ENCODE measurements at regions not wholly inside any gene's neighbourhood (a gene's known extent, or its start where the extent isn't known, plus 50 kb on each side); places are given as distances from the start of the nearest gene placed in this dataset.

GRCh38 chr3:40714771-40715345, 190.1 kb downstream of the ZNF621 start:
- Histone ChIP-seq H3K9me3 (no peaks in the 10 kb centered on the region), H3K4me3 (no peak overlapping the region), H3K27ac (no peak overlapping the region), H3K27me3 (no peaks in the 10 kb centered on the region), H3K4me1 (no peaks in the 10 kb centered on the region), H3K36me3 (no peaks in the 10 kb centered on the region)
- no peak for DNase-seq (ENCODE audit: extremely low spot score in 2 of 2)
- no peak for TF ChIP-seq CTCF (IDR thresholded peaks at IDR 0.05)
- no peak for TF ChIP-seq POLR2AphosphoS5 (IDR thresholded peaks at IDR 0.05; ENCODE audit: insufficient read depth in 1 of 2, low read depth in 1 of 2)
- no peak for TF ChIP-seq POLR2A (IDR thresholded peaks at IDR 0.05)
- intact Hi-C loops (cut with DNase I) = no loop called here

GRCh38 chr3:40715551-40715950, 190.8 kb downstream of the ZNF621 start:
- no peak overlapping the region for H3K4me3 ChIP-seq
- H3K9me3 ChIP-seq = no peaks in the 10 kb centered on the region
- intact Hi-C loops (cut with DNase I) = no loop called here
- H3K27ac ChIP-seq = no peak overlapping the region
- no peaks in the 10 kb centered on the region for H3K36me3 ChIP-seq
- no peak for DNase-seq (ENCODE audit: extremely low spot score in 2 of 2)
- TF ChIP-seq POLR2AphosphoS5 (IDR thresholded peaks at IDR 0.05; ENCODE audit: insufficient read depth in 1 of 2, low read depth in 1 of 2) (no peak), CTCF (IDR thresholded peaks at IDR 0.05) (no peak), POLR2A (IDR thresholded peaks at IDR 0.05) (no peak)
- H3K4me1 ChIP-seq = no peaks in the 10 kb centered on the region
- H3K27me3 ChIP-seq = no peaks in the 10 kb centered on the region

GRCh38 chr3:40717471-40717870, 192.7 kb downstream of the ZNF621 start:
- H3K4me3 ChIP-seq = no peak overlapping the region
- intact Hi-C loops (cut with DNase I) = no loop called here
- no peaks in the 10 kb centered on the region for H3K36me3 ChIP-seq
- DNase-seq (ENCODE audit: extremely low spot score in 2 of 2) = no peak
- no peaks in the 10 kb centered on the region for H3K4me1 ChIP-seq
- H3K27ac ChIP-seq = no peak overlapping the region
- H3K27me3 ChIP-seq = no peaks in the 10 kb centered on the region
- no peak for TF ChIP-seq POLR2AphosphoS5 (IDR thresholded peaks at IDR 0.05; ENCODE audit: insufficient read depth in 1 of 2, low read depth in 1 of 2)
- TF ChIP-seq POLR2A (IDR thresholded peaks at IDR 0.05) = no peak
- no peak for TF ChIP-seq CTCF (IDR thresholded peaks at IDR 0.05)
- H3K9me3 ChIP-seq = no peaks in the 10 kb centered on the region

DNA sequence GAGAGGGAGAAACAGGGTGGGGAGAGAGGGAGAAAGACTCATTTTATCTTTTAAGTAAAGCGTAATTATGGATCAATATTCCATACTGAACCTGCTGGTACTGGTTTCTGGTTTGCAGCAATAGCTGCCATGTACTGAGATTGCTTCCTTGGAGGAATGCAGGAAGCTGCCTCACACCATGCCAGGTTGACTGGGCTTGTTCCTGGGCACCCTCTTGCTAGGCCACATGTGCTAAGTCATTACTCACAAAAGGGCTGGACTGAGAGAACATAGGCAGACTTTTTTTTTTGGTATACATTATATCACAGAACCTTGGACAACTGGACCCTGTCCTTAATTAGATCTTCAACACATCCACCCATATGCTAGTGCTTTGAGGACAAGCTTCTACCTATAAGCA, 193.4 kb downstream of the ZNF621 start:
- Histone ChIP-seq H3K36me3 (no peaks in the 10 kb centered on the region), H3K27me3 (no peaks in the 10 kb centered on the region), H3K4me1 (no peaks in the 10 kb centered on the region), H3K27ac (no peak overlapping the region), H3K9me3 (no peaks in the 10 kb centered on the region), H3K4me3 (no peak overlapping the region)
- intact Hi-C loops (cut with DNase I) = no loop called here
- no peak for TF ChIP-seq POLR2A (IDR thresholded peaks at IDR 0.05)
- TF ChIP-seq POLR2AphosphoS5 (IDR thresholded peaks at IDR 0.05; ENCODE audit: insufficient read depth in 1 of 2, low read depth in 1 of 2) = no peak
- no peak for TF ChIP-seq CTCF (IDR thresholded peaks at IDR 0.05)
- DNase-seq (ENCODE audit: extremely low spot score in 2 of 2) = no peak

DNA sequence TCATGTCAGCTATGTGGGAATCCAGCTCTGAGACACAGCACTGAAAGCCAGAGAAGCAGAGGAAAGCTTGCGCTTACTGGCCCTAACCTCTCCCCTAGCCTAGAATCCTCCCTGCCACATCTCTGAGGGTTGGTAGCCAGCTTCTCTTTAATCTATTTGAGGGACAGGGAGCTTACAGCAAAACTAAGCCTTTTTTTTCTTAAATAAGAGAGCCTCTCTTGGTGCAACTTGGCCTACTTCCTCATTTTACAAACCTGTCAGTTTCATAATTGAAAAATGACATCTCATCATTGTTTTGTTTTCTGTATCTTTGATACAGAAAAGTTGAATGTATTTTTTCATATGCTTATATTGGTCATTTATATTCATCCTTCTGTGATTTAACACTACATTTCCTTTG, 193.9 kb downstream of the ZNF621 start:
- H3K9me3 ChIP-seq = no peaks in the 10 kb centered on the region
- no peaks in the 10 kb centered on the region for H3K27me3 ChIP-seq
- H3K27ac ChIP-seq = no peak overlapping the region
- H3K4me1 ChIP-seq = no peaks in the 10 kb centered on the region
- no peak for DNase-seq (ENCODE audit: extremely low spot score in 2 of 2)
- no peak overlapping the region for H3K4me3 ChIP-seq
- no peaks in the 10 kb centered on the region for H3K36me3 ChIP-seq
- TF ChIP-seq CTCF (IDR thresholded peaks at IDR 0.05) (no peak), POLR2A (IDR thresholded peaks at IDR 0.05) (no peak), POLR2AphosphoS5 (IDR thresholded peaks at IDR 0.05; ENCODE audit: insufficient read depth in 1 of 2, low read depth in 1 of 2) (no peak)
- intact Hi-C loops (cut with DNase I) = no loop called here
